Common myeloid progenitor, CD34-positive (primary cell): ENCODE measurements at regions not wholly inside any gene's neighbourhood (a gene's known extent, or its start where the extent isn't known, plus 50 kb on each side); places are given as distances from the start of the nearest gene placed in this dataset.
"Not testable (repeated sequence)": the region's sequence is repeated elsewhere in the genome, so short reads cannot be mapped to it uniquely, and the experiment has no call there.

Experiments used
- CTCF ChIA-PET: fragments of 350-600 bp; sonication (Branson Sonifier 250); formaldehyde crosslinking; loops from one replicate; lab custom pipeline; 2021; ENCODE audit warnings: antibody characterized with exemption; lab: Charles Lee
- POLR2A ChIA-PET: fragments of 350-600 bp; sonication (Branson Sonifier 250); formaldehyde crosslinking; loops from one replicate; lab custom pipeline; 2021; ENCODE audit warnings: antibody characterized with exemption; lab: Charles Lee
- DNase-seq, 3 donors: peaks; one replicate each; pipeline versions ENCODE4 v3.0.0 to v3.0.0-alpha.2; 2013
- H3K27ac ChIP-seq, 2 experiments: 1 replicate in 1 of 2; 2 replicates in 1 of 2; pipeline ENCODE4 v1.7.0; 2013; ENCODE audit warnings: inconsistent platforms in 2 of 2, low read length in 2 of 2, mild to moderate bottlenecking in 2 of 2, low read depth in 1 of 2, moderate library complexity in 1 of 2; ENCODE audit not compliant: severe bottlenecking in 2 of 2, insufficient read depth in 1 of 2, poor library complexity in 1 of 2
- H3K27me3 ChIP-seq, 5 experiments: replicated peaks in 2 of 5; 1 replicate in 3 of 5; 2 replicates in 2 of 5; pipeline versions ENCODE4 v1.6.1 to v1.7.0; 2013; ENCODE audit warnings: low read length in 4 of 5, mild to moderate bottlenecking in 2 of 5, moderate library complexity in 2 of 5, inconsistent platforms in 1 of 5; ENCODE audit not compliant: insufficient read depth in 5 of 5, control insufficient read depth in 4 of 5
- H3K36me3 ChIP-seq, 4 experiments: 1 replicate in 2 of 4; 2 replicates in 2 of 4; pipeline versions ENCODE4 v1.6.1 to v1.7.0; 2013; ENCODE audit warnings: low read length in 3 of 4, control low read depth in 1 of 4, mild to moderate bottlenecking in 1 of 4; ENCODE audit not compliant: control insufficient read depth in 4 of 4, insufficient read depth in 4 of 4
- H3K4me1 ChIP-seq, 4 experiments: 1 replicate in 3 of 4; 2 replicates in 1 of 4; pipeline versions ENCODE4 v1.6.1 to v1.7.1; 2013; ENCODE audit warnings: low read length in 3 of 4, mild to moderate bottlenecking in 3 of 4, control low read depth in 1 of 4, inconsistent platforms in 1 of 4, moderate library complexity in 1 of 4; ENCODE audit not compliant: control insufficient read depth in 4 of 4, insufficient read depth in 4 of 4; ENCODE audit errors: control extremely low read depth in 1 of 4
- H3K4me3 ChIP-seq, 7 experiments: 1 replicate in 4 of 7; 2 replicates in 3 of 7; pipeline versions ENCODE4 v1.5.1 to v1.7.0; 2013; ENCODE audit warnings: mild to moderate bottlenecking in 7 of 7, low read length in 6 of 7, moderate library complexity in 6 of 7, inconsistent platforms in 2 of 7, low read depth in 2 of 7, control low read depth in 1 of 7; ENCODE audit not compliant: insufficient read depth in 4 of 7, control insufficient read depth in 1 of 7; ENCODE audit errors: extremely low read depth in 1 of 7
- H3K9me3 ChIP-seq, 5 experiments: 1 replicate in 4 of 5; 2 replicates in 1 of 5; pipeline versions ENCODE4 v1.6.1 to v1.7.1; 2013; ENCODE audit warnings: low read length in 4 of 5, mild to moderate bottlenecking in 2 of 5, inconsistent platforms in 1 of 5, low read depth in 1 of 5, moderate library complexity in 1 of 5; ENCODE audit not compliant: control insufficient read depth in 4 of 5, insufficient read depth in 2 of 5; ENCODE audit errors: control extremely low read depth in 1 of 5
- WGBS: methylation state at CpG from one replicate; pipeline ENCODE4 v1.1.5; 2013; ENCODE audit not compliant: insufficient coverage; 5-methylcytosine and 5-hydroxymethylcytosine counted together

DNA sequence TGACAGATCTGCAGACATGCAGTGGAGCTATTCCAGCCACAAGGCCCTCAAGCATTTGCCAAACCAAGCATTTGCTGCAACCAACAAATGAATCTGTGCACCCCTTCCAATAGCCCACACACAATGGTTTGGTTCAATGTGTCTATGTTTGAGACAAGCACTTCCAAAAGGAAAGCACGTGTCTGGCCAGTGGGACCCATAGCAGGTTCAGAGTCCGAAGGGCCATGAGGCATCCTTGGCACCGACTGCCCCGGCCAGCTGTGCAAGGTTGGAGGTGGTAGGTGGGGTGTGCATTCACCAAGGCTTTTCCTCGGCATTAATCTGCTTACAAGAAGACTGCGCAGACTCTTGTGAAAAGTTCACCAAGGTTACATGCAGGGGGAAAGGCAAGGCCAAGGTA, 190.9 kb downstream of the BCL2L11 start:
- no CpG with 5 or more reads among the region's 6 CpGs for WGBS
- not testable (repeated sequence) for DNase-seq

DNA sequence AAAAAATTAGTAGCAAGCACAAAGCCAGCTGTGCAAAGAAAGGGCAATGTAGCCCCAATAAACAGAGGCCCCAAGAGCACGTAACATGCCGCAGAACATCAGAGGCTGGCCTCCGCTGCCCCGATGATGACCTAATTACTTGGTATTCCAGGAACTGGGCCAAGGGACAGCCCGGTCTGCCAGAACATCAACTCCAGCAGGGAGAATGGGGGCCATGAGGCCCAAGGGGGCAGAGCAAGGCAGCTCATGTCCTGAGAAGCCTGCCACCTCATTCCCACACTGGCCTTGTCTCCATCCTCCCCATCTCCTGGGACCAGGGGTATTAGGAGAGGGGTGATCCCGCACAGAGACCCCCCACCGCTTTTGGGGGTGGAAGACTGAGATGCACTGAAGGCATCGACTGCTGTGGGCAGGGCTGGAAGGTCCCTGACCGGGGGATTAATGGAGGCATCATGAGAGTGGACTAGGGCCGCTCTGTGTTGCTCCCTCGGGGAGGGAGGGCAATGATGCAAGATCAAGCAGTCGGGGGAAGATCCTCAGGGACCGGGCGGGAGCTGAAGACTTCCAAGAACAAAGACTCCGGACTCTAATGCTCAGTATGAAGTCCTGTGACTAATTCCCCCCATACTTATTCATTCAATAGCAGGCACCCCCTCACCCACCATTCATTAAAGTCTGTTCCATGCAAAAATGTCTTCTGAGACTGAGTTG, 192.3 kb downstream of the BCL2L11 start:
- H3K36me3 ChIP-seq, POLR2A ChIA-PET, H3K27ac ChIP-seq, CTCF ChIA-PET, H3K9me3 ChIP-seq, DNase-seq, H3K4me1 ChIP-seq, H3K4me3 ChIP-seq, H3K27me3 ChIP-seq: not testable (repeated sequence)
- WGBS = 100% methylated on average over 1 of the region's 15 CpGs

More for the DNA sequence above, 190.9 kb downstream of the BCL2L11 start:
- H3K27me3 ChIP-seq, H3K27ac ChIP-seq, H3K4me3 ChIP-seq, H3K36me3 ChIP-seq, POLR2A ChIA-PET, H3K9me3 ChIP-seq, H3K4me1 ChIP-seq, CTCF ChIA-PET: not testable (repeated sequence)

DNA sequence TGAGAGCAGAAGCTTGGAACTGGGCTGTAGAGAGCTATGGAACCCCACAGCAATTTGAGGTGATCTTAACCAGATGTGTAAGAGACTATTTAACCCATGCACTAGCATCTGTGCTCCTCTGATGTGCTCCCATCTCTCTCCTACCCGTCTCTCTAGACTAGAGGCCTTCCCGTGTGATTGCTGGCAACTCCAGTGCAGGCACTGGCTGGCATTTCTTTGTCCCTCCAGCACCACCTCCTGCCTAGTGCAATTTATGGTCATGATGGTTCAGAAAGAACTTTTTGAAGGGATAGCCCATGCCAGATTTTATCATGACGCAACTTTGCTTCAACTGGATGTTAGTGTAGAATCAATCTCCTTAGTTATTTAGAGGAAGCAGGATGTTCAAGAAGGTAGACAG, 193.0 kb downstream of the BCL2L11 start:
- CTCF ChIA-PET, POLR2A ChIA-PET, H3K4me1 ChIP-seq, DNase-seq, H3K27me3 ChIP-seq, H3K9me3 ChIP-seq, H3K27ac ChIP-seq, H3K36me3 ChIP-seq, H3K4me3 ChIP-seq: not testable (repeated sequence)
- 100% methylated on average over 2 of the region's 3 CpGs for WGBS

DNA sequence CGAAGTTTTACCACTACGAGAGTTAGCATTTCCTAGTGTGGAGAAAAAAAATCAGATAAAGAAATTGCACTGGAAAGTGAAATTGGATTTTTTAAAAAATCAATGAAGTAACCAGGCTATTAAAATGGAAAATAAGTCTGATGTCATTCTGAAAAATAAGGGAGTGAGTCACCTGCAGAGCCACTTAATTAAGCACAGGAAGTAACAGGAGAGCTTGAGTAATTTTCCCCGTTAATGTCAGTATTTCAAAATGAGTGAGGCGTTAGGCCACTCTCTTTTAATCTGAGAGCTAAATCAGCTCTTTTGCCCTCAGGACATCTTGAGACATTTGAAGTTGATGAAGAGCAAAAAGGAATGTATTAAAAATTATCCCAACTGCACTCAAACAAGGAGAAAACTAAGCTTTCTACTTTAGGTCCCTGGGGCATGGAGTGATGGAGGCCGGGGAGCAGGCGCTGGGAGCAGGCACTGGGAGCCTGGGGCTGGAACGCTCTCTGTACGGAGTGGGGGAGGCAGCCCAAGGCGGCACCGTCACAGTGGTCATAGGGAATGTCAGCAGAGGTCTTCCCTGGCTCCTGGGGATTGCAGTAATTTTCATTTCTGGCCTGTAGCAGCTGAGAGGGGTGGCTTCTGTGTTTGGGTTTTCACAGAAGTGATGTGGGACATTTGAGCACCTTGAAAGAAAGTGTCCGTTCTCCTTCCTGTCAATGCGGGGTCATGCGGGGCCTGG, 194.6 kb downstream of the BCL2L11 start:
- POLR2A ChIA-PET, H3K4me3 ChIP-seq, H3K27me3 ChIP-seq, H3K36me3 ChIP-seq, DNase-seq, CTCF ChIA-PET, H3K9me3 ChIP-seq, H3K27ac ChIP-seq, H3K4me1 ChIP-seq: not testable (repeated sequence)
- 98% methylated on average over 7 of the region's 13 CpGs for WGBS

DNA sequence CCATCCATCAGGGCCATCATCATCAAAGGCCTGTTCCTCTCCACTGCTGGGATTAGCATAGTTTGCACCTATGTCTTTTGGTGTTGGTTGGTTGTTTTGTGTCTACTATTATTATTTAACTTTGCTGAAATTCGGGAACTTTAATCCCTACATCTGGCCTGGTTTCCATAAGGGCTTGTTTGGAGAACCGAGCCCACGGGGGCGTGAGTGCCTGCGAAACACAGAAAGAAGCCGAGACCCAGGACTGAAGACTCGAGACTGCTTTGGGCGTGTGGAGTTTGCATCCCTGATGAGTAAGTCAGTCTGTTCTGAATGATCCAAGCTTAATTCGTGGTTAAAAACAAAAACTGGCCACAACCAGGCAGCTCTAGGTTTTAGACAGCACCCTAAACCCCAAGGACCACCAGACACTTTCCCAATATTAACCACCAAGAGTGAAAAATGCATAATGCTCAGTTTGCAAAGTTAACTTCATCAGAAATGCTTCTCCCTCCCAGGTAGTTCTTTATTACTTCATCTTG, 195.6 kb downstream of the BCL2L11 start:
- H3K27me3 ChIP-seq, H3K36me3 ChIP-seq, CTCF ChIA-PET, H3K4me1 ChIP-seq, H3K4me3 ChIP-seq, H3K27ac ChIP-seq, DNase-seq, H3K9me3 ChIP-seq, POLR2A ChIA-PET: not testable (repeated sequence)
- WGBS = no CpG with 5 or more reads among the region's 9 CpGs

DNA sequence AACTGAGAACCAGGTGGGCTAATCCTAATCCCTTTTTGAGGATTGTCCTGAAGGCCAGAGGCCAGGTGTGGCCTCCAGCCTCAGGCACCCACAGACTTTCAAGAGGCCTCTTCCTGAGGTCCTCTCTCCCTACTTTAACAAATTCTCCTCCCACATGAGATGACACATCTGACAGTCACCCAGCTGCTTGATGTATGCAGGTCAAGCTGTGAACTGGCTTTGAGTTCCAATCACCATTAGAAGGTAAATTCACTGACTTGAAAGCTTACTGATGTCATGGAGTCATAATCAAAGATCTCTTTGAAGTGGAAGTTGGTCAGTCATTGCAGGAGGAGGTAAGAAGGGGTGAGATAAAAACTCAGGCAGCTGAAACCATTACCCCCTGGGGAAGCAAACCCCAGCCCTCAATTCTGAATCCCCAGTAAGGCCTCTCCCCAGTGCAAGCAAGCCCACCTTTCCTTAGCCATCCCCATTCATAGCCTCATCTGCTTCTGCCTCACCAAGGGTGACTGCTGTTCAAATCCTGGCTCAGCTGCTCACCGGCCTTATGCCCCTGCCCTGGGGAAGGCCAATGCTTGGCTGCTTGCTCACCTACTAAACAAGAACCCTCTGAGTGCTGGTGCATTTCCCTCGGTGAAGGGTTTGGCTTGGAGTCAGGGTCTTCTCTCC, 196.3 kb downstream of the BCL2L11 start:
- H3K27ac ChIP-seq, H3K27me3 ChIP-seq, DNase-seq, H3K36me3 ChIP-seq, H3K4me1 ChIP-seq, CTCF ChIA-PET, H3K9me3 ChIP-seq, H3K4me3 ChIP-seq, POLR2A ChIA-PET: not testable (repeated sequence)
- WGBS = 94% methylated on average over 2 of the region's 2 CpGs

DNA sequence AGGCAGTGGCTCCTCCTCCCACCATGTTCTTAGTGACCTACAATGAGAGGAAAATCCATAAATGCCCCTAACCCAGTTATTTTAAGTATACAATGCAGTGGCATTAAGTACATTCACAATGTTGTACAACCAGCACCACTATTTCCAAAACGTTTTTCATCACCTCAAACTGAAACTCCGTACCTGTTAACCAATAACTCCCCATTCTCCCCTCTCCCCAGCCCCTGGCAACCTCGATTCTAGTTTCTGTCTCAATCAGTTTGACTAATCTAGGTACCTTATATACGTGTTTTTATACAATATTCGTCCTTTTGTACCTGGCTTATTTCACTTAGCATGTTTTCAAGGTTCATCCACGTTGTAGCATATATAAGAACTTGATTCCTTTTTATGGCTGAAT, 198.8 kb downstream of the BCL2L11 start:
- POLR2A ChIA-PET, DNase-seq, H3K36me3 ChIP-seq, H3K9me3 ChIP-seq, H3K4me1 ChIP-seq, H3K27ac ChIP-seq, H3K4me3 ChIP-seq, H3K27me3 ChIP-seq, CTCF ChIA-PET: not testable (repeated sequence)
- WGBS = no CpG with 5 or more reads among the region's 6 CpGs
